Vagina (tissue), 2 donors: ENCODE measurements at regions not wholly inside any gene's neighbourhood (a gene's known extent, or its start where the extent isn't known, plus 50 kb on each side); places are given as distances from the start of the nearest gene placed in this dataset.

ENCODE experiments used
- CTCF ChIP-seq, 3 experiments: fragments of 450-650 bp in 2 of 3; fragments of 200-600 bp in 1 of 3; sonication (generic) in 1 of 3; IDR thresholded peaks; one replicate each; pipeline ENCODE4 v1.5.1; 2017 to 2019; ENCODE audit warnings: antibody characterized with exemption in 3 of 3, mild to moderate bottlenecking in 2 of 3, moderate library complexity in 2 of 3
- POLR2A ChIP-seq, 2 donors: fragments of 450-650 bp; IDR thresholded peaks; one replicate each; pipeline ENCODE4 v1.6.1; 2017; ENCODE audit warnings: antibody characterized with exemption in 2 of 2, mild to moderate bottlenecking in 2 of 2, moderate library complexity in 2 of 2
- POLR2AphosphoS5 ChIP-seq, 2 donors: sonication (generic); formaldehyde crosslinking; IDR thresholded peaks; one replicate each; pipeline ENCODE4 v1.9.0; 2017; ENCODE audit warnings: antibody characterized with exemption in 2 of 2, mild to moderate bottlenecking in 2 of 2, low read depth in 1 of 2; ENCODE audit not compliant: insufficient read depth in 1 of 2

- TF ChIP-seq CTCF (IDR thresholded peaks at IDR 0.05) (no peak), POLR2AphosphoS5 (IDR thresholded peaks at IDR 0.05; ENCODE audit: insufficient read depth in 1 of 2, low read depth in 1 of 2) (no peak), POLR2A (IDR thresholded peaks at IDR 0.05) (no peak)
Measured at GRCh38 chr12:97943359-97943758, 480.8 kb downstream of the RMST start.
